ENCODE measurements at regions not wholly inside any gene's neighbourhood (a gene's known extent, or its start where the extent isn't known, plus 50 kb on each side); places are given as distances from the start of the nearest gene placed in this dataset.

DNA sequence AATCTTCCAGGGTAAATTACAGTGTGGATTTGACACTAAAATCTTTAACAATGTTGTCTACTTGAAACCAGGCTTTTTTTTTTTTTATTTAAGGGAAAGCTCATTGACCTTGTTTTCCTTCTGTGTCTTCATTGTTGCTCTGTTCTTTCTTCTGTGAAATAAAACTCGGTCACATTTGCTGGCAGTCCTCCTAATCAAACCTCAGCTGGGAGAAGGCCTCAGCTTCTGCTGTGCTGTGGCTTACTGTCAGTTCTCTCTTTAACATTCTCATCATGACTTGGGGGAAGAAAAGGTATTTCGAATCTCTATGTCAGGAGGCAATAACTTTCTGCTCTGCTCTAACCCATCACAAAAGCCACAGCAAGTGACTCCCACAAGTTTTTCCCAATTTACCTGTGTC, 268.9 kb downstream of the ZNF608 start:
- DNase-seq (ENCODE audit: low spot score) = no peak
- Histone ChIP-seq H3K4me1 (ENCODE audit: control insufficient read depth in 4 of 4, insufficient read depth in 4 of 4, low read length in 3 of 4) (peaks cover 0 to 7% (median 2%) of the 10 kb centered on the region in 4 donors), H3K27me3 (ENCODE audit: control insufficient read depth in 4 of 4, insufficient read depth in 4 of 4, low read length in 3 of 4) (no peaks in the 10 kb centered on the region), H3K36me3 (ENCODE audit: control insufficient read depth in 4 of 4, insufficient read depth in 3 of 4, low read depth in 1 of 4, low read length in 3 of 4) (no peaks in the 10 kb centered on the region), H3K4me3 (ENCODE audit: low read depth in 1 of 3, low read length in 3 of 3) (no peak overlapping the region), H3K9ac (ENCODE audit: low read depth in 1 of 2, low read length in 2 of 2) (no peak overlapping the region), H3K27ac (ENCODE audit: low read depth in 1 of 2, low read length in 2 of 2) (no peak overlapping the region), H3K9me3 (ENCODE audit: control insufficient read depth in 4 of 4, low read length in 3 of 4) (no peaks in the 10 kb centered on the region)
- peak in 1 of 2 donors; percentile 8 for TF ChIP-seq RAD21 (IDR thresholded peaks at IDR 0.05)
- TF ChIP-seq, protein P1, sequence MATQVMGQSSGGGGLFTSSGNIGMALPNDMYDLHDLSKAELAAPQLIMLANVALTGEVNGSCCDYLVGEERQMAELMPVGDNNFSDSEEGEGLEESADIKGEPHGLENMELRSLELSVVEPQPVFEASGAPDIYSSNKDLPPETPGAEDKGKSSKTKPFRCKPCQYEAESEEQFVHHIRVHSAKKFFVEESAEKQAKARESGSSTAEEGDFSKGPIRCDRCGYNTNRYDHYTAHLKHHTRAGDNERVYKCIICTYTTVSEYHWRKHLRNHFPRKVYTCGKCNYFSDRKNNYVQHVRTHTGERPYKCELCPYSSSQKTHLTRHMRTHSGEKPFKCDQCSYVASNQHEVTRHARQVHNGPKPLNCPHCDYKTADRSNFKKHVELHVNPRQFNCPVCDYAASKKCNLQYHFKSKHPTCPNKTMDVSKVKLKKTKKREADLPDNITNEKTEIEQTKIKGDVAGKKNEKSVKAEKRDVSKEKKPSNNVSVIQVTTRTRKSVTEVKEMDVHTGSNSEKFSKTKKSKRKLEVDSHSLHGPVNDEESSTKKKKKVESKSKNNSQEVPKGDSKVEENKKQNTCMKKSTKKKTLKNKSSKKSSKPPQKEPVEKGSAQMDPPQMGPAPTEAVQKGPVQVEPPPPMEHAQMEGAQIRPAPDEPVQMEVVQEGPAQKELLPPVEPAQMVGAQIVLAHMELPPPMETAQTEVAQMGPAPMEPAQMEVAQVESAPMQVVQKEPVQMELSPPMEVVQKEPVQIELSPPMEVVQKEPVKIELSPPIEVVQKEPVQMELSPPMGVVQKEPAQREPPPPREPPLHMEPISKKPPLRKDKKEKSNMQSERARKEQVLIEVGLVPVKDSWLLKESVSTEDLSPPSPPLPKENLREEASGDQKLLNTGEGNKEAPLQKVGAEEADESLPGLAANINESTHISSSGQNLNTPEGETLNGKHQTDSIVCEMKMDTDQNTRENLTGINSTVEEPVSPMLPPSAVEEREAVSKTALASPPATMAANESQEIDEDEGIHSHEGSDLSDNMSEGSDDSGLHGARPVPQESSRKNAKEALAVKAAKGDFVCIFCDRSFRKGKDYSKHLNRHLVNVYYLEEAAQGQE (IDR thresholded peaks at IDR 0.05) = no peak
- 36% methylated on average over 2 of the region's 2 CpGs for WGBS

DNA sequence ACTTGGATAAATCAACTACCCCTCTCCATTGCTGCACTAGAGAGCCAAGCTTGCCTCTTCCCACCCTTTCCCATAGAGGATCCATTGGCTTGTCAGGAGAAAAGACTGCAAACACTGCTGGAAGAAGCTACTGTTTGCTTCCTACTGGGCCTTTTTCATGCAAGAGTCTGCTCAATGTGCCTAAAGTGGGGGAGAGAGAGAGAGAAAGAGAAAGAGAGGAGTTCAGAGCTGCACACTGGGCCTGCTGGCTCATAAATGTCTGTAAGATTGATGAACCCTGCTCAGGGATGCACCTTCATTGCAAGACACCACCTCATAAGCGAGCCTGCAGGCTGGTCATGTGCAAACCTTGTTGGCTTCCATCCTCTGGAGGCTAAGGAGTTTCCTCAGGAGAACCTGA, 269.4 kb downstream of the ZNF608 start:
- 87% methylated on average over 1 of the region's 1 CpG for WGBS
- Histone ChIP-seq H3K27ac (ENCODE audit: low read depth in 1 of 2, low read length in 2 of 2) (no peak overlapping the region), H3K27me3 (ENCODE audit: control insufficient read depth in 4 of 4, insufficient read depth in 4 of 4, low read length in 3 of 4) (no peaks in the 10 kb centered on the region), H3K36me3 (ENCODE audit: control insufficient read depth in 4 of 4, insufficient read depth in 3 of 4, low read depth in 1 of 4, low read length in 3 of 4) (no peaks in the 10 kb centered on the region), H3K9ac (ENCODE audit: low read depth in 1 of 2, low read length in 2 of 2) (no peak overlapping the region), H3K4me3 (ENCODE audit: low read depth in 1 of 3, low read length in 3 of 3) (no peak overlapping the region), H3K9me3 (ENCODE audit: control insufficient read depth in 4 of 4, low read length in 3 of 4) (no peaks in the 10 kb centered on the region), H3K4me1 (ENCODE audit: control insufficient read depth in 4 of 4, insufficient read depth in 4 of 4, low read length in 3 of 4) (peaks cover 0 to 7% (median 2%) of the 10 kb centered on the region in 4 donors)
- TF ChIP-seq SP1 (IDR thresholded peaks at IDR 0.05) (no peak), GABPA (IDR thresholded peaks at IDR 0.05 in 1 of 2, conservative IDR thresholded peaks at IDR 0.05 in 1 of 2) (no peak), FOXA2 (IDR thresholded peaks at IDR 0.05) (no peak), FOXA1 (IDR thresholded peaks at IDR 0.05) (no peak), HNF4A (conservative IDR thresholded peaks at IDR 0.05) (no peak), NR2F2 (IDR thresholded peaks at IDR 0.05) (no peak), YY1 (IDR thresholded peaks at IDR 0.05) (no peak), HNF4G (IDR thresholded peaks at IDR 0.05) (no peak)
- TF ChIP-seq, protein P2, sequence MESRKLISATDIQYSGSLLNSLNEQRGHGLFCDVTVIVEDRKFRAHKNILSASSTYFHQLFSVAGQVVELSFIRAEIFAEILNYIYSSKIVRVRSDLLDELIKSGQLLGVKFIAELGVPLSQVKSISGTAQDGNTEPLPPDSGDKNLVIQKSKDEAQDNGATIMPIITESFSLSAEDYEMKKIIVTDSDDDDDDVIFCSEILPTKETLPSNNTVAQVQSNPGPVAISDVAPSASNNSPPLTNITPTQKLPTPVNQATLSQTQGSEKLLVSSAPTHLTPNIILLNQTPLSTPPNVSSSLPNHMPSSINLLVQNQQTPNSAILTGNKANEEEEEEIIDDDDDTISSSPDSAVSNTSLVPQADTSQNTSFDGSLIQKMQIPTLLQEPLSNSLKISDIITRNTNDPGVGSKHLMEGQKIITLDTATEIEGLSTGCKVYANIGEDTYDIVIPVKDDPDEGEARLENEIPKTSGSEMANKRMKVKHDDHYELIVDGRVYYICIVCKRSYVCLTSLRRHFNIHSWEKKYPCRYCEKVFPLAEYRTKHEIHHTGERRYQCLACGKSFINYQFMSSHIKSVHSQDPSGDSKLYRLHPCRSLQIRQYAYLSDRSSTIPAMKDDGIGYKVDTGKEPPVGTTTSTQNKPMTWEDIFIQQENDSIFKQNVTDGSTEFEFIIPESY (IDR thresholded peaks at IDR 0.05) = no peak
- TF ChIP-seq, protein P3, sequence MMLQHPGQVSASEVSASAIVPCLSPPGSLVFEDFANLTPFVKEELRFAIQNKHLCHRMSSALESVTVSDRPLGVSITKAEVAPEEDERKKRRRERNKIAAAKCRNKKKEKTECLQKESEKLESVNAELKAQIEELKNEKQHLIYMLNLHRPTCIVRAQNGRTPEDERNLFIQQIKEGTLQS (IDR thresholded peaks at IDR 0.05) = no peak
- TF ChIP-seq, protein P4, sequence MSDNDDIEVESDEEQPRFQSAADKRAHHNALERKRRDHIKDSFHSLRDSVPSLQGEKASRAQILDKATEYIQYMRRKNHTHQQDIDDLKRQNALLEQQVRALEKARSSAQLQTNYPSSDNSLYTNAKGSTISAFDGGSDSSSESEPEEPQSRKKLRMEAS (IDR thresholded peaks at IDR 0.05) = no peak
- no peak for DNase-seq (ENCODE audit: low spot score)
